Suppressor macrophage (primary cell): ENCODE measurements at regions not wholly inside any gene's neighbourhood (a gene's known extent, or its start where the extent isn't known, plus 50 kb on each side); places are given as distances from the start of the nearest gene placed in this dataset.
"Not testable (repeated sequence)": the region's sequence is repeated elsewhere in the genome, so short reads cannot be mapped to it uniquely, and the experiment has no call there.

Source experiments
- DNase-seq, 4 experiments: peaks; one replicate each; pipeline ENCODE4 v3.0.0-alpha.2; 2020 to 2022

DNA sequence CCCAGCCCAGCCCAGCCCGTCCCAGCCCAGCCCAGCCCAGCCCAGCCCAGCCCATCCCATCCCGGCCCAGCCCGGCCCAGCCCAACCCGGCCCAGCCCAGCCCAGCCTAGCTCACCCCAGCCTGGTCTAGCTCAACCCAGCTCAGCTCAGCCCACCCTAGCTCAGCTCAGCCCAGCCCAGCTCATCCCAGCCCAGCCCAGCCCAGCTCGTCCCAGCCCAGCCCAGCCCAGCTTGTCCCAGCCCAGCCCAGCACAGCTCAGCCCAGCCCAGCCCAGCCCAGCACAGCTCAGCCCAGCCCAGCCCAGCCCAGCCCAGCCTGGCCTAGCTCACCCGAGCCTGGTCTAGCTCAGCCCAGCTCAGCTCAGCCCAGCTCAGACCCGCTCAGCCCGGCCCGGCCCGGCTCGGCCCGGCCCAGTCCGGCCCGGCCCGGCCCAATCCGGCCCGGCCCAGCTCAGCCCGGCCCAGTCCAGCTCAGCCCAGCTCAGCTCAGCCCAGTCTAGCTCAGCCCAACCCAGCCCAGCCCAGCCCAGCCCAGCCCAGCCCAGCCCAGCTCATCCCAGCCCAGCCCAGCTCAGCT, 184.7 kb downstream of the TMEM121 start:
- no peak for DNase-seq

DNA sequence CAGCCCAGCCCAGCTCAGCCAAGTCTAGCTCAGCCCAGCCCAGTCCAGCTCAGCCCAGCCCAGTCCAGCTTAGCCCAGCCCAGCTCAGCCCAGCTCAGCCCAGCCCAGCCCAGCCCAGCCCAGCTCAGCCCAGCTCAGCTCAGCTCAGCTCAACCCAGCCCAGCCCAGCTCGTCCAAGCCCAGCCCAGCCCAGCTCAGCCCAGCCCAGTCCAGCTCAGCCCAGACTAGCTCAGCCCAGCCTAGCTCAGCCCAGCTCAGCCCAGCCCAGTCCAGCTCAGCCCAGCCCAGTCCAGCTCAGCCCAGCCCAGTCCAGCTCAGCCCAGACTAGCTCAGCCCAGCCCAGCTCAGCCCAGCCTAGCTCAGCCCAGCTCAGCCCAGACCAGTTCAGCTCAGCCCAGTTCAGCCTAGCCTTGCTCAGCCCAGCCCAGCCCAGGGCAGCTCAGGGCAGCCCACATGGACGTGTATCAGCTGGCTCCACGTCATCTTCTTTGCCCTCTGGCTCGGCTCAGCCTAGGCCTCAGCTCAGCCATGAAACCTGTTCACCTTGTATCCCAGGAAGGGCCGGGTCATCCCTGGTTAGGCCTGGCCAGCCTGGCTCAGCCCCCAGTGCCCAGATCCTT, 185.6 kb downstream of the TMEM121 start:
- peak in 1 of 4 experiments; percentile 10 for DNase-seq

DNA sequence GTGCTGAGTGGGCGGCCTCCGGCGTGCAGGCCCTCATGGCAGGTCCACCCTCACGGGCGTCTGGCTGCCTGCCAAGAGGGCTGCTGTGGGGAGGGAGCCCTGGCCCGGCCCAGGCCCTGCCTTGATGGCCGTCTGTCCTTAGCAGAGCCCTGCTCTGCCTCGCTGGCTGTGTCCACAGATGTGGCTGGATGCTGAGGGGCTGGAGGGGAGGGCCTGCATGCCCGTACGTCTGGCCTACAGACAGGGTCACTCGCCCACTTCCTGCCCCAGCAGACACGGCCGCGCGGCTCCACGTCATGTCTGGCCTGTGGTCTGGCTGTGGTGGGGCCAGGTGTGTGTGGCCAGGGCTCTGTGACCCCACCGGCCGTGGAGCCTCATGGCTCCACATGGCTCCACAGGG, 186.3 kb downstream of the TMEM121 start:
- DNase-seq = not testable (repeated sequence)

DNA sequence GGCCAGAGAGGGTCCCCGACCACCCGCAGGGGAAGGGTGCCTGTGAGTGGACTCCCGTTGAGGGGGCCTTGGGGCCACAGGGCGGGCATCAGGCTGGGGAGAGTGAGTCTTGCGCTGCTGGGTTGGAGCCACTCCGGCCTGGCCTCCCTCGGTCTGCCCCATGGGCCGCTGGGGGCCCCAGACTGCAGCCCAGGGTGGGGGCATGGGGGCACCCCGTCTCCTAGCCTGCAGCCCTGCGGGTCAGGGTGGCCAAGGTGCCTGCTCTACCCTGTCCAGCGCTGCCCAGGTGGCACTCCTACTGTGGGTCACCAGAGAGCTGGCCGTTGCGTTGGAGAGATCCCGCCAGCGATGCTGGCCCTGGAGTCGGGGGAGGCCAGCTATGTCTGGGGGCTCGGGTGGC, 186.8 kb downstream of the TMEM121 start:
- not testable (repeated sequence) for DNase-seq

DNA sequence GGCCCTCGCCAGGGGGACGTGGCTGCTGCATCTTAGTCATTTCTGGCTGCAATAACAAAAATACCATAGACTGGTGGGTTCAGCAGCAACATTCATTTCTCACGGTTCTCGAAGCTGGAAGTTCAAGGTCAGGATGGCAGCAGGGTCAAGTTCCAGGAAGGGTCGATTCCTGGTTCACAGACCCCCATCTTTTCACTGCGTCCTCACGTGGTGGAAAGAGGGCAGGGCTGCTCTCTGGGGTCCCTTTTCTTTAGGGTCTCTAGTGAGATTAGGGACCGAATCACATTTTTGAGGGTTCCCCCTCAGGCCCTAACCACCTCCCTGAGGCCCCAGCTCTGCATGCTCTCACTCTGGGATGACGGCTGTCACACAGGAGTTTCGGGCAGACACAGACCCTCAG, 187.5 kb downstream of the TMEM121 start:
- DNase-seq = not testable (repeated sequence)

DNA sequence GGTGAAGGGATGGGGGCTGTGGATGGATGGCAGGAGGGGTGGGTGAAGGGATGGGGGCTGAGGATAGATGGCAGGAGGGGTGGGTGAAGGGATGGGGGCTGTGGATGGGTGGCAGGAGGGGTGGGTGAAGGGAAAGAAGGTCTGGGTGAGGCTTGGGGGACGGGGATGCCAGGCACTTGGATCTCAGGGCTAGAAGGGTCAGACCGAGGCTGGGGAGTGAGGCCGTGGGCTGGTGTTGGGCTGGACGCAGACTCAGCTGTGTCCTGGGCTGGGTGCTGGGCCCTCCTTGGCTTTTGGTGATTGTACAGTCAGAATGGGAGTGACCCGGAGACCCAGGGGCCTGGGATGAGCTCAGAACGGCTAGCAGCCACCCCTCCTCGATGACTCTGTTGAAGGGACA, 192.4 kb downstream of the TMEM121 start:
- not testable (repeated sequence) for DNase-seq

DNA sequence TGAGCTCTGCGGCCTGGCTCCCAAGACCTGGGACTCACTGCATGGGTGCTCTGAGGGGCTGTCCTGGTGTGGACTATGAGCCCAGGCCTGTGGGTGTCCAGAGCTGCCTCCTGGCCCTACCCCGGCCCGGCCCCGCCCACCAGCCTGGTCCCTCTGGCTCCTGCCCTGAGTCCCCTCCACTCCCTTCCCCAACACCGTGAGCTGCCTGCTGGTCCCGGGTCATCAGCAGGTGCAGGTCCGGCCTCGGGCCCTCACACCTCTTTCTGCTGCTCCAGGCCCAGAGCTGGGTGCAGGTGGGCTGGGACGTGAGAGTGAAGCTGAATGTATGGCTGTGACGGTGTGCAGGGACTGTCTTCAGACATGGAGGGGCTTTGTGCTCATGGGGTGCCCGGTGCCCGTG, 193.7 kb downstream of the TMEM121 start:
- DNase-seq = not testable (repeated sequence)

DNA sequence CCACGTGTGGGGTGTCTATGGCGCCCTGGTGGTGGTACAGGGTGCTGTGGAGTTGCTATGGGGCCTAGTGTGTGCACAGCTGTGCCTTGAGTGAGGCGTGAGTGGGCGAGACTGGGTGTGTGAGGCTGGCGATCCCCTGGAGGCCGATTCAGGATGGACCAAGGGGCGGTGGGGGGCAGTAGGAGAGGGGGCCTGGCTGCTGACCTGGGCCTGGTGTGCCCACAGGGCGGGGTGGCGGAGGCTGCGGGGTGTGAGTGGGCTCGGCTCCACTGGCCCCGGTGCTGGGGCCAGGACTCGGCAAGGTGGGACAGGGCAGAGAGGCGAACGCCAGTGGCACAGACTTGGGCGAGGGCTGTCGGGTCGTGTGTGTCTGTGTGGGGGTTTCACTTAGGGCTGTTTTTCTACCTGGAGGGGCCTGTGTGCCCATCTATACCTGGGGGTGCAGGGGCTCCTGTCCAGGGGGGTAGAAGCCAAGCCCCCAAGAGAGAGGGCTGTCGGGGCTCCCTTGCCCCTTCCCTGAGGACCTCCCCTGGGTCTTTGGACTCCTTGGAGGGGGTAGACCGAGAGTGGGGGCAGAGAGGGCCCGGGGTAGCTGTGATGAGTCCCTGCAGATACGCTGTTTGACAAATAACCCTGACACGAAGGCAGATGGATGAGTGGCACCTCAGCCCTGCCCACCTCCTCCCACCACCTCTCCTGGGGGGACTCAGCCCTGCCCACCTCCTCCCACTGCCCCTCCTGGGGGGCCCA, 194.6 kb downstream of the TMEM121 start:
- not testable (repeated sequence) for DNase-seq

DNA sequence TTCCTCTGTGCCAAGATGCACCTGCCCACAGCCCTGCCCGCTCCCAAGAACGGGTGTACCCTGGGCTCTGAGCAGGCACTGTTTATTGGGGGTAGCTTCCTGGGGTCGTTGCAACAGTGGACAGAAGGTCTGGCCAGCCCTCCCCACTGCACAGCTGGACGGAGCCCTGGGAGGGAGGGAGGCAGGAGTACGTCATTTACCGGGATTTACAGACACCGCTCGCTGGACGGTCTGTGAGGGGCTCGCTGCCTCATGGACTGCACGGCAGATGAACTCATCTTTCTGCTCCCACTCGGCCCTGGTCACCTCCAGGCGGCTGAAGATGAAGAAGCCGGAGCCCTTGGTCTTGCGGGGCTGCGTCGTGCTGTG, 195.2 kb downstream of the TMEM121 start:
- DNase-seq = not testable (repeated sequence)

DNA sequence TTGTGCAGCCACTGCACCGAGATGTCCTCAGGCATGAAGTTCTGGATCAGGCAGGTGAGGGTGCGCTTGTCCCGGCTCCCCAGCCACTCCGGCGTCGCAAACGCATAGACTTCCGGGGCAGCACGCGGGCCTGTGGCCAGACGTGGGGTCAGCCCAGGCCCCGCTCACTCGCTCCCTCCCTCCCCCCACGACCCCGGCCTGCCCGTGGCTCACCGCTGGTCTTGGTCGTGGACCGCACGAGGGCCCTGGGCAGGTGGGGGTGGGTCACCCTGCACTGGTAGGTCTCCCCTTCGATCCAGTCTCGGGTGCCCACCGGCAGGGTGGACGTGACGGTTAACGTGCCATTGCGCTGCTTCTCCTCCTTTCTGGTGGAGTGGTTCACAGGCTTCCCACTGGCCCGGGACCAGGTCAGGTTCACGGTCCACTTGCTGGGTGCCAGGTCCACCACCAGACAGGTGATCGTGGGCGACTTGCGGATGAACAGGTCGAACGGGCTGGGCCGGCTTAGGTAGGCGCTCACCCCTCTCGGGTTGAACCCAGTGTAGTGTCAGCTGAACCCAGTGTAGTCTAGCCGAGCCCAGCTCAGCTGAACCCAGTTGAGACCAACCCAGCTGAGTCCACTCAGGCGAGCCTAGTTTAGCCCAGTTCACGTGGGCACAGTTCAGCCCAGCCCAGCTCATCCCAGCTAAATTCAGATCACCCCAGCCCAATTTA, 195.8 kb downstream of the TMEM121 start:
- not testable (repeated sequence) for DNase-seq

DNA sequence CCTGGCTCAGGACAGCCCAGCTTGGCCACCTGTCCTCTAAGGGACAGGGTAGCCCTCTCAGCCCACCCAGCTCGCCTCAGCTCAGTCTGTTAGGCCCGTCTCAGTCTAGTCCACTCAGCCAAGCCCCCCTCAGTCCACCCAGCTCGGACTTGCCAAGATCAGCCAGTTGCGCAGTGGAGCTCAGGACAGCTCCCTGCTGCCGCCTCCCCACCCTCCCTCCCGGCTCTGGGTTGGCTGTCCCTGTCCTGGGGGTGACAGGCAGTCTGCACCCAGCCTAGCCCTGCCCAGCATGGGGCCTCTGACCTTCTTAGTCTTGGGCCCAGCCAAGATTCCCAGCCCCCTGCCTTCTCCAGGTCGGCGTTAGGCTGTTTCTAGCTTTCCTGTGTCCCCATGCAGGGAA, 196.9 kb downstream of the TMEM121 start:
- not testable (repeated sequence) for DNase-seq

DNA sequence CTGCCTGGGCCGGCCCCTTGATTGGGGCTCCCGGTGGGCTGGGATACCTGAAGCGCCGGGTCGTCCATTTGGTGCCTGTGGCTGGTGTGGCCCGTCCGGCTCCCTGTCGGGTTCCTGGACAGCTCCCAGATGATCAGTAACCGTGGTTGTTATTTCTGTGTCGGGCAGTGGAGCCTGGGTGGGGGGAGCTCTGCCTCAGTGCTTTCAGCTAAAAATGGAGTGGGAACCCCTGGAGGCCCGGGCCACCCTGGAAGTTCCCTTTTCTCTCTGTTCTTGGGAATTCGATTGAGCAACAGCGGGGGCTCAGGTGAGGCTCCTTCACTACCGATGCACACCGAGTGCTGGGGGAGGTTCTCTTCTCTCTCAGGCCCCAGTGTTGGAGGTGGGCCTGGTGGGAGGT, 197.4 kb downstream of the TMEM121 start:
- DNase-seq = not testable (repeated sequence)

DNA sequence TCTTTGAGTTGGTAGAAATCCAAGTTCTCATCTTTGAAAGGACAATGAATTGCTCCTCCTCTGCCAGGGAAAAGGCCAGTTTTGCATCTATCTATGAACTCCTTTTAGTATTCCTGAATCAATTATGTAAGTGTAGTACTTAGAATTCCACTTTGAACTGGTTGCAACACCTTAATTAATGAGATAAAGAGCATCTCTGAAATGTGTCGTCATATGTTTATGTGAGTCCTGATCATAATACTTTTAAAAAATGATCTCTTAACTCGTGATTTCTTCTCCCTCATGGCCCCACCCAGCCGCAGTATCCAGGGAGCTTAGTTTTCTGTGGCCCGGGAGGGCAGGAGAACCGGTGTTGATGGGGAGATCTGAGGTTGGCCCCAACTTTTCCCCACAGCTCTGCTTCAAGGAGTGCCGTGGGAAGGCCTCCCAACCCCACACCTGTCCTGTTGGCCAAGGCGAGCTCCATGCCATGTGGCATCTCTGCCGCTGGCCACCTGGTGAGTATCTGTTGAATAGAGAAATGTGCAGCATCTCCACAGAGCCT, 203.5 kb downstream of the TMEM121 start:
- DNase-seq = not testable (repeated sequence)

DNA sequence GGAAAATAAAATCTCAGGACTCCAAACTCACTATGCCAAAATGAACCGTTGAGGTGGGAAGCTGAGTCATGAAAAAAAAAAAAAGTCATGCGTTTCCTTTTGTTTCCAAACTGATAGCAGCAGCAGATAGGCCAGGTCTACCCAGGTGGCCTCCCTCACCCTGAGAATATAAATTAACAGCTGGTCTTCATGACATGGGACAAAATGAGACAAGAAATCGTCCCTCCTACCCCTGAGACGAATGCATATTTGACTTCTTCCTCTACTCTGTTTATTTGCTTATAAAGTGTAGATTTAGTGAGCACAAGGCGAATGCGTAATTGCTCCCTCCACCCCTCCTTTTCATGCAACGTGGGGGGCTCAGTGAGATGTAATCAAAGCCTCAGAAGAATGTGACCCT, 204.3 kb downstream of the TMEM121 start:
- DNase-seq = not testable (repeated sequence)

DNA sequence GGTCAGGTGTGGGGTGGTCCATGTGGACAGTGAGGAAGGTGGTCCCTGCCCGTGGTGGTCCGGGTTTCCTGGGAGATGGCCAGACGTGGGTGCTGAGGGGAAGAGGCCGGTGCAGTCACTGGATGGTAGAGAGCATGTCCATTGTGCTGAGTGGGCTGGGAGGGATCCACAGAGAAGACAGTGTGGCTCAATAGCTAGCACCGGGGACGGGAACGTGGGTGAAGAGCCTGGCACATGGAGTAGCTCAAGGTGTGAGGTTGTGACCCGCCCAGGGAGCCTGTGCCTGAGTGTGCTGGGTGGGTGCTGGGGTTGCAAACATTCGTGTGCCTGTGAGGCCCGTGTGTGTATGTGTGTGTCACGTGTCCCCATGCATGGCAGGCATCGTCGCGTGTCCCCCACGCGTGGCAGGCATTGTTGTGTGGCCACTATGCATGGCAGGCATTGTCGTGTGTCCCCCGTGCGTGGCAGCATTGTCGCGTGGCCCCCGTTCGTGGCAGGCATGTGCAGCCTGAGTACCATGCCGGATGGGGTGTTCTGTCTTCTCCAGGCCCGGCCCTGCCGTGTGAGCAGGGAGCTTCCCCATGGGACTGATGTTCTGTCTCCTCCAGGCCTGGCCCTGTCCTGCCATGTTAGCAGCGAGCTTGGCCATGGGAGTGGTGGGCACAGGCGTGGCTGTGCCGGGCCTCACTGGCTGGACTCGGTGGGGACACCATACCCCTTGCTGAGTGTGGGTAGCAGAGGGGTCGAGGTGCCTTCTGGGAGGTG, 205.0 kb downstream of the TMEM121 start:
- DNase-seq = not testable (repeated sequence)

DNA sequence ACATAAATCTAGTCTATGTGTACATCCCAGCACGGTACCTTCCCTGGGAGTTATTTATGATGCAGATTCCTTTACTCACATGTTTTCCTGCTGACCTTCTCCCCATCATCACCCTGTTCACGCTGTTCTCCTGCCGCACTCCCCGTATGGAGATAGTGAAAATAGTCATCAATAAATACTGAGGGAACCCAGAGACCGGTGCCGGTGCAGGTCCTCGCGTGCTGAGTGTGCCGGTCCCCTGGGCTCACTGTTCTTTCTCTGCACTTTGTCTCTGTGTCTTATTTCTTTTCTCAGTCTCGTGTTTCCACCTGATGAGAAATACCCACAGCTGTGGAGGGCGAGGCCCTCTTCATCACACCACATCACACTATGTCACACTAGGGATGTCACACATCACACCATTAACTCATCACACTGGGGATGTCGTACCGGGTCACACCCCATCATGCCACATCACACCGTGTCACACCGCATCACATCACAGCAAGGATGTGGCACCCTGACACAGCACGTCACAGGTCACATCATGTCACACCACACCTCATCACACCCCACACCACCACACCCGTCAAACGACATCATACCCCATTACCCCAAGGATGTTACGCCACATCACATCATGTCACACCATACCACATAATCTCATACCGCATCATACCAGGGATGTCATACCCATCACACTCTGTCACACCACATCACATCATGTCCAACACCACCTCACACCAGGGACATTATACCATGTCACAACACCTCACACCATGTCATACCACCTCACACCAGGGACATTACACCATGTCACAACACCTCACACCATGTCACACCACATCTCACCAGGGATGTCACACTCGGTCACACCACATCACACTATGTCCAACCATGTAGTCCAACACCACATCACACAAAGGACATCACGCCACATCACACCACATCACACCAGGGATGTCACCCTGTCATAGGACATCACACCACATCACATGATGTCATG, 207.0 kb downstream of the TMEM121 start:
- DNase-seq = no peak

DNA sequence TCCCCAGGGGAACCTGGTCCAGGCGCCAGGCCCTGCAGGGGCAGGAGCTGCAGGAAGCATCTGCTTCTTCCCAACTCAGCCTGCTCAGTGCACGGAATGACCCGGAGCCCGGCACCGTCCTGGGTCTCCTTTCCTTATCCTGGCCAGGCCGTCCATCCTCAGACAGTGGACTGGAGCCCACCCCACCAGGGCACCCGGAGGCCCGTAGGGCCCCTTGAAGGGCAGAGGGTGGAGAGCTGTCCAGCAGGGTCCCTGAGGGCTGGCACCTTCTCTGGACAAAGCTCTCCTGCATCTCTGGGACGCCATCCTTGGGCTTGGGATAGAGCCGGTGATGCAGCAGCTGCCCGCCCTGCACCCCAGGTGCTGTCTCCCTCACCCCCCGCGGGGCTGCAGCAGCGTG, 207.9 kb downstream of the TMEM121 start:
- DNase-seq = not testable (repeated sequence)

DNA sequence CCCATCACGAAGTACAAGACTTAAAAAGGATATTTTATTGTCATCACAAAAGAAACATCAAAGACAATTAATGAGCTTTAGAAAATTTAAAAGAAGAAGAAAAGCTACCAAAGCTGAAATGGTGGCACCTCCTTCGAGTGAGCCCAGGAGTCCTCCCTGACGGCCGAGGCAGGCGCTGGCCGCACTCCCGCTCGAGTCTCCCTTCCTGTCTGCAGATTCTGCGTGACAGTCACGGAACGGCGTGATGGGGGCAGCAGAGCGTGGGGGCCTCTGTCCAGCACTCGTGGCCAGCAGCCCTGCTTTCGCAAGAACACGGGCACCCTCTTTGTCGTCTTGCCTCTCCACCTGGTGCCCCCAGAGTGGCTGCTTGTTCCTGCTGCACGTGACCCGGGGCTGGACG, 209.9 kb downstream of the TMEM121 start:
- DNase-seq = not testable (repeated sequence)

DNA sequence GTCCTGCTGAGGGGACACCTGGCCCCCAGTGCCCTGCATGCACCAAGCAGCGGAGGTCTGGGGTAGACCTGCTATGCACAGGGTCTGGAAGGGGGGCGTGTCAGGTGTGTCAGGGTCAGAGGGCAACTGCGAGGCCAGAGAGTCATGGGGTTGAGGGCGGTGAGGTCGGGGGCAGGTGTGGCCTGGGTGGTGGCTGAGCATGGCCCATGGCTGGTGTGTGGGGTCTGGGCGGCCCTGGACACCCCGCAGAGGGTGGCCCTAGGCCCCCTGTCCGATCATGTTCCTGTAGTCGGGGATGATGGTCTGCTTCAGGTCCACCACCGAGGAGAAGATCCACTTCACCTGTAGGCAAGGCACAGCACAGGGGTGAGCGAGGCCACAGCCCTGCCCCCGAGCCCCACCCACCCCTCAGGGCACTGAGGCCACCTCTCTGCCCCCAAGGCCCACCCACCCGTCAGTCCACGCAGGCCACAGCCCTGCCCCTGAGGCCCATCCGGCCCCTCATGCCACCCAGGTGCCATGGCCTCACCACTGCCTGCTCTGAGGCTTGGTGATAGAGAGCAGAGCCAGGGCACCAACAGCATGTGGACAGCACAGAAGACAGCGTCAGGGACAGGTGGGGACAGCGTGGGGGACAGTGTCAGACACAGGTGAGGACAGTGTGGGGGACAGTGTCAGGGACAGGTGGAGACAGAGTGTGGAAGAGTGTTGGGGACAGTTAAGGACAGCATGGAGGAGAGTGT, 211.3 kb downstream of the TMEM121 start:
- no peak for DNase-seq

DNA sequence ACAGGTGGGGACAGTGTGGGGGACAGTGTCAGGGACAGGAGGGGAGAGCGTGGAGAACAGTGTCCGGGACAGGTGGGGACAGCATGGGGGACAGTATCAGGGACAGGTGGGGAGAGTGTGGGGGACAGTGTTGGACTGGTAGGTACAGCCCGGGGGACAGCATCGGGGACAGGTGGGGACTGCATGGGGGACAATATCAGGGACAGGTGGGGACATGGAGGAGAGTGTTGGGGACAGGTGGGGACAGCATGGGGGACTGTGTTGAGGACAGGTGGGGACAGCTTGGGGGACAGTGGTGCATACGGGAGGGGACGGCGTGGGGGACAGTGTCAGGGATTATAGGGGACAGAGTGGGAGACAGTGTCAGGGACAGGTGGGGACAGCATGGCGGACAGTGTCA, 212.3 kb downstream of the TMEM121 start:
- no peak for DNase-seq
